ENCODE measurements at regions not wholly inside any gene's neighbourhood (a gene's known extent, or its start where the extent isn't known, plus 50 kb on each side); places are given as distances from the start of the nearest gene placed in this dataset.

DNA sequence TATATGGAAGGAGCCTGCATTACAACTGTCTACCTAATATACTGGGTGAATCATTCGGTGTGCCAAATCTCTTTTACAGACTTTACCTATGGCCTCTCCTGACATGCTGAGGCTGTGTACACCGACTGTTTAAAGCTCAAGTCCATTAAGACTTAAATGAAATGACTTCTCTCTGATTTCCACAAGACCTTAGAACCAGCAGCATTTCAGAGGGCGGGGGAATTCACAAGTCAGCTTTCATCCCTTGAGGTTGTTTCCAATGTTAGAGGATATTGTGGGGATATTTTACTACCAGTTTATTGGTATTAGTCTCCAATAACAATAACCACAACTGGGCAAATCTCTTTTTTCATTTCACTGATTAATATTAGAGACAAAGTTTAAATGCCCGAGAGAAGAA is 87.1 kb upstream of the IKZF1 start:
- H3K27me3 Mint-ChIP-seq (ENCODE audit: low read depth): no peaks in the 10 kb centered on the region
- H3K9me3 Mint-ChIP-seq: peaks cover 11% of the 10 kb centered on the region
- no peak for TF ChIP-seq CTCF (IDR thresholded peaks at IDR 0.05; ENCODE audit: unreplicated experiment in 3 of 3)
- H3K4me3 Mint-ChIP-seq: no peak overlapping the region
- no peaks in the 10 kb centered on the region for H3K4me1 Mint-ChIP-seq
- no peak overlapping the region for H3K27ac Mint-ChIP-seq
- no peaks in the 10 kb centered on the region for H3K36me3 Mint-ChIP-seq (ENCODE audit: low read depth)

GRCh38 chr7:50216626-50217025 is 87.9 kb upstream of the IKZF1 start:
- no peaks in the 10 kb centered on the region for H3K27me3 Mint-ChIP-seq (ENCODE audit: low read depth)
- H3K27ac Mint-ChIP-seq: no peak overlapping the region
- no peaks in the 10 kb centered on the region for H3K36me3 Mint-ChIP-seq (ENCODE audit: low read depth)
- TF ChIP-seq CTCF (IDR thresholded peaks at IDR 0.05; ENCODE audit: unreplicated experiment in 3 of 3): no peak
- no peak overlapping the region for H3K4me3 Mint-ChIP-seq
- H3K9me3 Mint-ChIP-seq: peaks cover 9% of the 10 kb centered on the region
- H3K4me1 Mint-ChIP-seq: no peaks in the 10 kb centered on the region

- Mint-ChIP-seq H3K36me3 (ENCODE audit: low read depth) (no peaks in the 10 kb centered on the region), H3K4me1 (no peaks in the 10 kb centered on the region), H3K9me3 (peaks cover 2% of the 10 kb centered on the region), H3K4me3 (no peak overlapping the region), H3K27me3 (ENCODE audit: low read depth) (no peaks in the 10 kb centered on the region), H3K27ac (no peak overlapping the region)
- no peak for TF ChIP-seq CTCF (IDR thresholded peaks at IDR 0.05; ENCODE audit: unreplicated experiment in 3 of 3)
These were observed 89.7 kb upstream of the IKZF1 start for GRCh38 chr7:50214771-50215170.

DNA sequence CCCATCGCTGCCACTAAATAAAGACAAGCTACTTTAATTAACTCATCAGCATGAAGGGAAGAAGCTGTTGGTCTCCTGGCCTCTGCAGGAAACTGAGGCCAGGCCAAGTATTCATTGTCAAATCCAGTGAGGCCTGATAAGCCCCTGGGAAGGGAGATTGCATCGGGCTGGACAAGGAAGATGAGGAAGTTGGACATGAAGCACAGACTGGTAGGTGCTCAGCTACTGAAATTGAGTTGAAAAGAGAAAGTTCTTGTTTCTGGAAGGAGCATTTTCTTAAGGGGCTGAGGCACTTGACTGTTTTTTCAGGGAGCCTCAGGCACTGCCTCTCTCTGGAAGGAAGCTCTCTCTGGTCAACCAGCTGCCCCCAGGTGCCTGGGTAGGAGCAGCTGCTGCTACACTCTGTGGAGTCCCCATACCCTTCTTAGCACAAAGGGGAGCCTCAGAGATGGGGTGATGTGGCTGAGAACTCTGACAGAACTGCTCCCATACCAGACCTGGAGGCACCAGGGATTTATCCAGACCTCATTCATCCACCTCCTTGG is 90.3 kb upstream of the IKZF1 start:
- Mint-ChIP-seq H3K36me3 (ENCODE audit: low read depth) (no peaks in the 10 kb centered on the region), H3K4me3 (no peak overlapping the region), H3K9me3 (no peaks in the 10 kb centered on the region), H3K27me3 (ENCODE audit: low read depth) (no peaks in the 10 kb centered on the region), H3K4me1 (no peaks in the 10 kb centered on the region), H3K27ac (no peak overlapping the region)
- TF ChIP-seq CTCF (IDR thresholded peaks at IDR 0.05; ENCODE audit: unreplicated experiment in 3 of 3): no peak

- no peak for TF ChIP-seq CTCF (IDR thresholded peaks at IDR 0.05; ENCODE audit: unreplicated experiment in 3 of 3)
- Mint-ChIP-seq H3K4me1 (no peaks in the 10 kb centered on the region), H3K27ac (no peak overlapping the region), H3K36me3 (ENCODE audit: low read depth) (no peaks in the 10 kb centered on the region), H3K4me3 (no peak overlapping the region), H3K9me3 (no peaks in the 10 kb centered on the region), H3K27me3 (ENCODE audit: low read depth) (no peaks in the 10 kb centered on the region)
These were observed 90.9 kb upstream of the IKZF1 start for GRCh38 chr7:50213622-50214017.
